ENCODE measurements at regions not wholly inside any gene's neighbourhood (a gene's known extent, or its start where the extent isn't known, plus 50 kb on each side); places are given as distances from the start of the nearest gene placed in this dataset.
"Not testable (repeated sequence)": the region's sequence is repeated elsewhere in the genome, so short reads cannot be mapped to it uniquely, and the experiment has no call there.

GRCh38 chr14:66025779-66026178 lies 460.4 kb upstream of the CCDC196 start:
- no peak for DNase-seq

GRCh38 chr14:66031981-66032380 lies 454.2 kb upstream of the CCDC196 start:
- not testable (repeated sequence) for DNase-seq

GRCh38 chr14:66032800-66033199 lies 453.4 kb upstream of the CCDC196 start:
- no peak for DNase-seq

DNA sequence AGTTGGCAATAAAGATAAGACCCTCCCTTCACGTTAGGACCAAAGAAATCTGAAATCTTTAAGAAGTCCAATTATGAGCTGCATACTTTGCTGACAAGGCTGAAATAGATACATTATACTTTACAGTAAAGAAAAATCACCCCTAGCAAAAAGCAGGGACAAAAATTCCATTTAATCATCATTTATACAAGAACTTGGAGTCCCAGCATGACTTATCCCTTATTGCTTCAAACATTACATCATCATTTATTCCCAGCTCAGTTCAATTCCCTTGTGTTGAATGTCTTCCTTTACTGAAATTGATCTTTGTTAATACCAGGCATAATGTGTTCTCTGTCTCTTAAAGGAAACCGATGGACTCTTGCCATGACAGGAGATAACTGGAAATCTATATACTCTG lies 449.6 kb upstream of the CCDC196 start:
- DNase-seq: no peak

DNA sequence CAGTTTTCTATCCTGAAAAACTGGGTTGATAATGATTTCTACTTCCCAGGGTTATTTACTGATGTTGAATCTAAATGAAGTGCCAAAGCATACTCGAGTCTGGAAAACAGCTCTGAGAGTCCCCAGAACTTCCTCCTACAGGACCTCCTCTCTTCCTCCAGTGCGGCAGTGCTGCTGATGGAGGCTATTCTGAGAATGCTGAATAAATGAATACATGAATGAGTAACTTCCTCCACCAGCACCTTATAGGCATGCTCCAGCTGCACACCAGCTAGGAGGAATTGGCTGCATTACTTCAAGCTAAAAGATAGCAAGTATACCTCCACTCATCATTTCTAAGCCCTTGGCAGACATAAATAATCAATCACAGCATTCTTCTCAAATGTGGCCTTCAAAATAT lies 448.8 kb upstream of the CCDC196 start:
- no peak for DNase-seq

DNA sequence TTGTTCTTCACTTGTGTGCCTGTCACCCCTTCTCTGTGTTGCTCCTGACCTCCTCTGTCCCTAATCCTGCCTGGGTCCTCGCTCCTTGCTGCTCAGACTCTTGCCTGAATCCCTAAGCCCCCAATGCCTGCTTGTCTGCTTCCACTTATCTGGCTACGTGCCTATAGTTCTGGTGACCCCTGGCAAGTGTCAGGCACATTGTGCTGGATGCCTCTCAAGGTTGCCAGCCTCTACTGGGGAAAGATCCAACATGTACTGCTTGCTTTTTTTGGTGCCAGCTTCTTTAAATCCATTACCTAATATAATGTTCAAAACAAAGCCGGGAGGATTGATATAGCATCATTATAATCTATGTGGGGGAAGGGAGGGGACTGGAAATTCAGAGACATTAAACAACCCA lies 448.0 kb upstream of the CCDC196 start:
- no peak for DNase-seq

GRCh38 chr14:66038618-66039017 lies 447.6 kb upstream of the CCDC196 start:
- no peak for DNase-seq

DNA sequence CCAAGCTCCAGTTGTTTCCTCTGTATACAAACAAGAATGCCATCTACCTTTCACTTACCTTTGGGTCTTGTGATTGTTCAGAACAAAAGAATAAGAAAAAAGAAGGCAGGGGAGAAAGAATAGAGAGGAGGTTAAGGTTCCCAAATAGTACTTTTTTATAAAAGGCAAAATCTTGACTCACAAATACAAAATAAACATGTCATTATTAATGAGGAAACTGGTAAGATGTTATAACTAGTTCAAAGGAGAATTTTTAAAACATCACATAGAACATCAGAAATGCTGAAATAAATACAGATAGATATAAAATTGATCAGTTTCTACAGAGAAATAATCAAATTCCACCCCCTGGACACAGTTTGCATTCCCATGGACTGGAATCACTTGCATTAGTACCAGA lies 446.7 kb upstream of the CCDC196 start:
- DNase-seq: no peak

DNA sequence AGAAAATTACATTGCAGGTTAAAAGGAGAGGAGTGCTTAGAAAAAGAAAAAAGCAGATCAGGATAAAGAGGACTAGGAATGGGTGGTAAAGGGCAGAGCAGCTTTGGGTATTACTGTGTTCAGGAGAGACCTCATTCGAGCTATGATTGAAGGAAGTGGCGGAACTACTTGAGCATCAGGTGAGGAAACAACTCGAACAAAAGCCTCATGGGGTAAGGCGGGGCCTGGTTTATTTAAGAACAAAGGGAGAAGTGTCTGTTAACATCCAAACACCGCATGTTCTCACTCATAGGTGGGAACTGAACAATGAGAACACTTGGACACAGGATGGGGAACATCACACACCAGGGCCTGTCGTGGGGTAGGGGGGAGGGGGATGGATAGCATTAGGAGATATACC lies 444.6 kb upstream of the CCDC196 start:
- no peak for DNase-seq

DNA sequence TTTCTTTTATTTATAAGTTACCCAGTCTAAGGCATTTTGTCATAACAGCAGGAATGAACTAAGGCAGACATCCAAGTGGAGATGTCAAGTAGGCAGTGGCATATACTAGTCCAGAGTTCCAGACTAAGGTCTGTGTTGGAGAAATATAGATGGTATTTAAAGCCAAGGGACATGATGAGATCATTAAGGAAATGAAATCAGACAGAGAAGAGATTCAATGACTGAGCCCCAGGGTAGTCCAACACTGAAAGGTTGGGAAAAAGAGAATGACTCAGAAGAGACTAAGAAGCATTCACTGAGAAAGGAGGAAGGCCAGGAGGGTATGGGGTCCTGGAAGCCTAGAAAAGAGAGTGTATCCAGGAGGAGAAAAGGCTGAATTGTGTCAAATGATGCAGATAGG lies 442.2 kb upstream of the CCDC196 start:
- no peak for DNase-seq

DNA sequence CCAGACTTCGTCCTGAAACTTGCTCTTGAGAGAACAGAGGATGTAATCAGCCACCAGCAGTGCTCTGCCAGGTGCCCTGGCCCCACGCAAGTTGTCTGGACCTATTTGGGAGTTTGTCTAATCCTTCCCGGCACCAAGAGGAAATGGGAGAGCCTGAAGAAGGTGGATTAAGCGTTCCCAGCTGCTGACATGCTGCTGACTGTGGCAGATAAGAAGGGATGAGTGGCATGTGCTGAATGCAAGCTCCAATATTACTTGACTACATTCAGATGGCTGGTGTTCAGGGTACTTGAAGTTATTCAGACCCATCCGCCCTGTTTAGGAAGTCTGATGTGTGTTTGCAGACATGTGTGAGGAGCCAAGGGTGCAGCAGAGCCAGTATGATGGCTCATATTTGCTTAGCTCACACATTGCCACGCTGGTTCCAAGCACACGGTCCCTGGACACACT lies 440.6 kb upstream of the CCDC196 start:
- no peak for DNase-seq

DNA sequence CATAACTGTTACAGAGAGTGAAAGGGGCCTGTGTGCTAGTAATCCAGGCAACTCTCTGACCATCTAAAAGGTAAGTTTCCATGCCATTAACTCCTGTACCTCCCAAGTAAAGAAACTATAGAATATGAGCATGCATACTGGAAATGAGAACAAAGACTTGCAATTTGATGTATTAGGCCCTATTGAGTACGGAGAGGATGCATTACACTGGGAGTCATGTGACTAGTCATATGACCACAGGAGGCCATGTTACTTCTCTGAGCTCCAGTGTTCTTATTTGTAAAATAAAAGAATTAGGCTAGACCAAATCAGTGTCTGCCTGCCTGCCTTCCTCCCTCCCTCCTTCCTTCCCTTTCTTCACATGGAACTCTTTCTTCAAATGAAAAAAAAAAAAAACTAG lies 440.1 kb upstream of the CCDC196 start:
- no peak for DNase-seq

DNA sequence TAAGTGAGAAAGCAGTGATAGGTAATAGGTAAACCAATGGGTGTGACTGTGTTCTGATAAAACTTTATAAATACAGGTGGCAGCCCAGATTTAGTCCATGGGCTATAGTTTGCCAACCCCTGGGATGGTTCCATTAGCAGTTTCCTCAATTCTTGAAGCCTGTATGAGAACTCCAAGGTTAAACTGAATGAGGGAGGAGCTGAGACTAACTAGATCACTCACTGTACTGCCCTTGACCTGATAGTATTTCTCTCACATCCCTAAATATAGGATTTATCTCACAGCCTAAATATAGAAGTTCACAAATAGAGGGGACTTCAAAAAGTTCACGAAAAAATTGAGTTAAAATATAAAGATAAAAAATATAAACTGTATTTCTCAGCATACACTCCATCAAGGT lies 439.6 kb upstream of the CCDC196 start:
- DNase-seq: no peak

GRCh38 chr14:66056268-66056907 lies 429.8 kb upstream of the CCDC196 start:
- no peak for DNase-seq

DNA sequence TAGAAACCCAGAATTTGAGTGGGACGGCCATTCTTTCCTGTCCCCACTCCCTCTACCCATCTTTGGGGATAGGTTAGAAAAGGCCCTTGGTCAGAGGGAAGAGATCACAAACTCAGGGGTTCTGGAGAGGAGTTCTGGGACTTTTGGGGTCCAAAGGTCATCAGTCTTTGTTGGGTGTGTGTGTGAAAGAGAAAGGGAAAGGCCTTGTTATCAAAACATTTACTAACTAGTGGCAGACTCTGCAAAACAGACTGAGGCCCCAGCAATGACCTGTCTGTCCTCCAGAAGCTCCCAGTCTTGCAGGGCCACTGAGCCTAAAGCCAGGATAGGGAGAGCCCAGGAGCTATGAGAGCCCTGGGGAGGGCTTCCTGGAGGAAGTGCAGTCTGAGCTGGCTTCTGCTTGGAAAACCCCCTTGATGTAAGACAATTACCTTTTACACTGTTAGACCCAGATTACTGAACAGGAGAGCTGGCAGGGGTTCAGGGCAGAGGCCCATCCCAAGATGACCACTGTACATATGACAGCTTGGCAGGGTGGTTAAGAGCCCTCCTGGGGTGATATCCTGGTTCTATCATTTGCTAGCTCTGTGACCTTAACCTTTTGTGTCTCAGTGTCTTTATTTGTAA lies 429.1 kb upstream of the CCDC196 start:
- DNase-seq: no peak

- no peak for DNase-seq
These were observed 421.0 kb upstream of the CCDC196 start for GRCh38 chr14:66065188-66065587.

GRCh38 chr14:66066981-66067776 lies 419.0 kb upstream of the CCDC196 start:
- no peak for DNase-seq

- no peak for DNase-seq
These were observed 417.1 kb upstream of the CCDC196 start for GRCh38 chr14:66069036-66069435.

GRCh38 chr14:66069830-66070541 lies 416.2 kb upstream of the CCDC196 start:
- DNase-seq: no peak

GRCh38 chr14:66070542-66071319 lies 415.4 kb upstream of the CCDC196 start:
- DNase-seq: peak; percentile 75

DNA sequence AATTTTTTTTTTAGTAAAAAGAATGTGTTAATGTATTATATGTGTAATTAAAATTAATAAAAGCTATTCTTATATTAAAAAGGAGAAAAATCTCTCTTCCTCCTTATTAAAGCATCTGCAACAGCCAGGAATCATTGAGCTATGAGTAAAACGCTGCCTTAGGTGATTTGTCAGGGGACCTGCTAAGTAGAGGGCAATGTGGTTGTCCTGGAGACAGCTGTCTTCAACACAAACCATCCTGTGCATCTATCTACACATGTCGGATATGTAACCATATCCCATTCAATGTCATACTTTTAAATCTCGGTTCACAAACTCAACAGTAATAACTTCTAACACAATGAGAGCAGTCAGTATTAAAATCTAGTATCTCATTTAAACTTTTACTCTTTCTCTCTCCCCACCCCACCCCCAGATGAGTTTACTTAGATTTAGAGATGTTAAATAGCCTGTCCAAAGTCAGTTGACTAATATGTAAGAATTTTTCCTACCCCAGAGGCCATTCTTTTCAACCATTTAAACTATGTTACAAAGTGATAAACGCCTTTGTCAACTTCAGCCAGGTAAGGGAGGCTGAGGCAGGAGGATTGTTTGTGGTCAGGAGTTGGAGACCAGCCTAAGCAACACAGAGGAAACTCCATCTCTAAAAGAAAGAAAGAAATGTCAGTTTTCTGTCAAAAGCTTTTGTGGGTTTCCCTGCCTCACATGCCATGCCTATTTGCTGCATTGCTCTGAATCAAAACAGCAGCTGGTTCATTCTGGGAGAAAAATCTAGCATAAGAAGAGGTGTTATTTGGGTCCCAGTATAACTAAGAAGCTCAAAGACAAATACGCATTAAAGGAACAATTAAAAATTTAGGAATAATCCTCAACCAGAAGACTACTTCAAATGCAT lies 413.7 kb upstream of the CCDC196 start:
- no peak for DNase-seq

GRCh38 chr14:66074537-66074936 lies 411.6 kb upstream of the CCDC196 start:
- no peak for DNase-seq

Data from CD4-positive, alpha-beta T cell treated with Interleukin-10 for 1 hour (primary cell).